Ovary (tissue), 3 donors: ENCODE measurements at regions not wholly inside any gene's neighbourhood (a gene's known extent, or its start where the extent isn't known, plus 50 kb on each side); places are given as distances from the start of the nearest gene placed in this dataset.
"Not testable (repeated sequence)": the region's sequence is repeated elsewhere in the genome, so short reads cannot be mapped to it uniquely, and the experiment has no call there.

Experiments
- EP300 ChIP-seq: sonication (generic); formaldehyde crosslinking; IDR thresholded peaks from one replicate; pipeline ENCODE4 v1.6.1; 2017; ENCODE audit warnings: antibody characterized with exemption
- POLR2A ChIP-seq: fragments of 450-650 bp; IDR thresholded peaks from one replicate; pipeline ENCODE4 v1.6.1; 2017; ENCODE audit warnings: antibody characterized with exemption, mild to moderate bottlenecking, moderate library complexity
- TF ChIP-seq, protein P1 (sequence below), 3 donors: fragments of 450-650 bp in 2 of 3; fragments of 200-600 bp in 1 of 3; IDR thresholded peaks; one replicate each; pipeline versions ENCODE4 v1.5.1 to v1.8.0; 2016 to 2022; ENCODE audit warnings: antibody characterized with exemption in 3 of 3, mild to moderate bottlenecking in 1 of 3
- donor health status: DM: no; HTN: no; CAD: no.

DNA sequence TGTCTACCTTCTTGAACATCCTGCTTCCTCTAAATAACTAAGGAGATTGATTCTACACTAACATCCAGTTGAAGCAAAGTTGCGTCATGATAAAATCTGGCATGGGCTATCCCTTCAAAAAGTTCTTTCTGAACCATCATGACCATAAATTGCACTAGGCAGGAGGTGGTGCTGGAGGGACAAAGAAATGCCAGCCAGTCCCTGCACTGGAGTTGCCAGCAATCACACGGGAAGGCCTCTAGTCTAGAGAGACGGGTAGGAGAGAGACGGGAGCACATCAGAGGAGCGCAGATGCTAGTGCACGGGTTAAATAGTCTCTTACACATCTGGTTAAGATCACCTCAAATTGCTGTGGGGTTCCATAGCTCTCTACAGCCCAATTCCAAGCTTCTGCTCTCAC is 111.2 kb upstream of the PLGLB2 start:
- TF ChIP-seq, protein P1, sequence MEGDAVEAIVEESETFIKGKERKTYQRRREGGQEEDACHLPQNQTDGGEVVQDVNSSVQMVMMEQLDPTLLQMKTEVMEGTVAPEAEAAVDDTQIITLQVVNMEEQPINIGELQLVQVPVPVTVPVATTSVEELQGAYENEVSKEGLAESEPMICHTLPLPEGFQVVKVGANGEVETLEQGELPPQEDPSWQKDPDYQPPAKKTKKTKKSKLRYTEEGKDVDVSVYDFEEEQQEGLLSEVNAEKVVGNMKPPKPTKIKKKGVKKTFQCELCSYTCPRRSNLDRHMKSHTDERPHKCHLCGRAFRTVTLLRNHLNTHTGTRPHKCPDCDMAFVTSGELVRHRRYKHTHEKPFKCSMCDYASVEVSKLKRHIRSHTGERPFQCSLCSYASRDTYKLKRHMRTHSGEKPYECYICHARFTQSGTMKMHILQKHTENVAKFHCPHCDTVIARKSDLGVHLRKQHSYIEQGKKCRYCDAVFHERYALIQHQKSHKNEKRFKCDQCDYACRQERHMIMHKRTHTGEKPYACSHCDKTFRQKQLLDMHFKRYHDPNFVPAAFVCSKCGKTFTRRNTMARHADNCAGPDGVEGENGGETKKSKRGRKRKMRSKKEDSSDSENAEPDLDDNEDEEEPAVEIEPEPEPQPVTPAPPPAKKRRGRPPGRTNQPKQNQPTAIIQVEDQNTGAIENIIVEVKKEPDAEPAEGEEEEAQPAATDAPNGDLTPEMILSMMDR (IDR thresholded peaks at IDR 0.05): not testable (repeated sequence)
- TF ChIP-seq POLR2A, EP300: not testable (repeated sequence)
